Fibroblast of peridontal ligament (primary cell): ENCODE measurements at regions not wholly inside any gene's neighbourhood (a gene's known extent, or its start where the extent isn't known, plus 50 kb on each side); places are given as distances from the start of the nearest gene placed in this dataset.

ENCODE experiments used
- DNase-seq: peaks from one replicate; pipeline ENCODE4 v3.0.0-alpha.2; 2010; ENCODE audit errors: extremely low read depth

- DNase-seq = no peak
Observed at GRCh38 chr2:212945526-212945925, 205.9 kb downstream of the IKZF2 start.

- DNase-seq = peak; percentile 25
Observed at GRCh38 chr2:212943351-212943750, 208.1 kb downstream of the IKZF2 start.

GRCh38 chr2:212941361-212941760 lies 210.1 kb downstream of the IKZF2 start:
- no peak for DNase-seq

- peak; percentile 51 for DNase-seq
Observed at GRCh38 chr2:212940816-212941215, 210.6 kb downstream of the IKZF2 start.

- DNase-seq = no peak
Observed at GRCh38 chr2:212939777-212940531, 211.5 kb downstream of the IKZF2 start.

- DNase-seq = no peak
Observed at GRCh38 chr2:212938144-212938793, 213.1 kb downstream of the IKZF2 start.

- DNase-seq = no peak
Observed at GRCh38 chr2:212936572-212936971, 214.8 kb downstream of the IKZF2 start.

GRCh38 chr2:212935752-212936151 lies 215.7 kb downstream of the IKZF2 start:
- no peak for DNase-seq

GRCh38 chr2:212931271-212931670 lies 220.1 kb downstream of the IKZF2 start:
- no peak for DNase-seq

GRCh38 chr2:212930556-212931260 lies 220.7 kb downstream of the IKZF2 start:
- no peak for DNase-seq

- DNase-seq = no peak
Observed at GRCh38 chr2:212929971-212930370, 221.4 kb downstream of the IKZF2 start.

GRCh38 chr2:212929116-212929515 lies 222.3 kb downstream of the IKZF2 start:
- DNase-seq = no peak

GRCh38 chr2:212928681-212929080 lies 222.7 kb downstream of the IKZF2 start:
- DNase-seq = peak; percentile 89

- DNase-seq = peak; percentile 51
Observed at GRCh38 chr2:212926940-212927339, 224.5 kb downstream of the IKZF2 start.

GRCh38 chr2:212923393-212923792 lies 228.0 kb downstream of the IKZF2 start:
- DNase-seq = no peak

GRCh38 chr2:212922701-212923100 lies 228.7 kb downstream of the IKZF2 start:
- DNase-seq = no peak

GRCh38 chr2:212921711-212922110 lies 229.7 kb downstream of the IKZF2 start:
- DNase-seq = no peak

- no peak for DNase-seq
Observed at GRCh38 chr2:212921061-212921460, 230.4 kb downstream of the IKZF2 start.

- no peak for DNase-seq
Observed at GRCh38 chr2:212919238-212919637, 232.2 kb downstream of the IKZF2 start.

- no peak for DNase-seq
Observed at GRCh38 chr2:212918336-212918735, 233.1 kb downstream of the IKZF2 start.

GRCh38 chr2:212915121-212915782 lies 236.2 kb downstream of the IKZF2 start:
- DNase-seq = no peak

GRCh38 chr2:212914392-212914791 lies 237.0 kb downstream of the IKZF2 start:
- no peak for DNase-seq
